Heart left ventricle (tissue), 13 donors: ENCODE measurements at regions not wholly inside any gene's neighbourhood (a gene's known extent, or its start where the extent isn't known, plus 50 kb on each side); places are given as distances from the start of the nearest gene placed in this dataset.

Experiments used
- POLR2A ChIP-seq, 2 donors: fragments of 450-650 bp; IDR thresholded peaks; one replicate each; pipeline ENCODE4 v1.6.1; 2017; ENCODE audit warnings: antibody characterized with exemption in 2 of 2, mild to moderate bottlenecking in 2 of 2, moderate library complexity in 2 of 2
- TF ChIP-seq, protein P1 (sequence below), 12 donors: fragments of 200-600 bp; sonication (generic) in 4 of 12; IDR thresholded peaks; one replicate each; pipeline versions ENCODE4 v1.5.0 to v1.8.0; 2018 to 2022; ENCODE audit warnings: antibody characterized with exemption in 12 of 12, mild to moderate bottlenecking in 5 of 12
- donor health status: ischemic (EF 13 %, LVEDD 7.1; RV severe dilation, severe dysfunction).
- donor health status: DM: no; HTN: yes; CAD: no.
- donor health status: DM: no; HTN: no; CAD: no.
- donor health status: ischemic (EF 25% LVEDD 6.9; RV normal size, moderate dysfunction).
- donor health status: ischemic (EF 25% LVEDD 5.7; RV mildly dilated, moderate dysfunction).
- donor health status: ischemic (EF 35%, LVEDD 5.7; RV mildly dilated, moderate dysfunction).
- donor health status: nonischemic (EF 11% LVEDD 7.7; RV severe dilation, severe dysfunction).
- donor health status: DM: yes; HTN: yes; CAD: no.
- donor health status: PGD.
- donor health status: ischemic (EF 29% LVEDD 5.4; RV normal size, mild dysfunction).
- donor health status: nonischemic (EF 23%, LVEDD 6.1; RV moderate dilation, normal function).

DNA sequence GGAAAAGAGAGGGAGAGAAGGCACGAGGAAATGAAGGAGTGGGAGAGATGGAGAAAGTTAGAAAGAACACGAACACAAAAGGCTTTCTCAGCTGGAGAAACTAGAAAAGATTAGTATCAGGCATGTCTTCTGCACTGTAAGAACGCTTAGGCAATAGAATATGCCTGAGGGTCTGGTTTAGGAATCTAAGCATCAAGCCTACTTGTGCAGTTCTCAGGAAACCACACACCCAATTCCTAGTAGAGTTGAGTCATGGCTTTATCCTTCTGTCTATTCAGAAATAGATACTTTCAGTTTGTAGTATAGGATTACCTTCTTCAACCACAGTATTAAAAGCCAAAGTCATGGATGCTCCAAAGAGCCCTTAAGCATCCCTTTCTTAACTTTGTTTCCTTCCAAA is 969.4 kb downstream of the NTRK3 start:
- no peak for TF ChIP-seq POLR2A (IDR thresholded peaks at IDR 0.05)
- TF ChIP-seq, protein P1, sequence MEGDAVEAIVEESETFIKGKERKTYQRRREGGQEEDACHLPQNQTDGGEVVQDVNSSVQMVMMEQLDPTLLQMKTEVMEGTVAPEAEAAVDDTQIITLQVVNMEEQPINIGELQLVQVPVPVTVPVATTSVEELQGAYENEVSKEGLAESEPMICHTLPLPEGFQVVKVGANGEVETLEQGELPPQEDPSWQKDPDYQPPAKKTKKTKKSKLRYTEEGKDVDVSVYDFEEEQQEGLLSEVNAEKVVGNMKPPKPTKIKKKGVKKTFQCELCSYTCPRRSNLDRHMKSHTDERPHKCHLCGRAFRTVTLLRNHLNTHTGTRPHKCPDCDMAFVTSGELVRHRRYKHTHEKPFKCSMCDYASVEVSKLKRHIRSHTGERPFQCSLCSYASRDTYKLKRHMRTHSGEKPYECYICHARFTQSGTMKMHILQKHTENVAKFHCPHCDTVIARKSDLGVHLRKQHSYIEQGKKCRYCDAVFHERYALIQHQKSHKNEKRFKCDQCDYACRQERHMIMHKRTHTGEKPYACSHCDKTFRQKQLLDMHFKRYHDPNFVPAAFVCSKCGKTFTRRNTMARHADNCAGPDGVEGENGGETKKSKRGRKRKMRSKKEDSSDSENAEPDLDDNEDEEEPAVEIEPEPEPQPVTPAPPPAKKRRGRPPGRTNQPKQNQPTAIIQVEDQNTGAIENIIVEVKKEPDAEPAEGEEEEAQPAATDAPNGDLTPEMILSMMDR (IDR thresholded peaks at IDR 0.05) = no peak
